Prostate gland (tissue), 2 donors: ENCODE measurements at regions not wholly inside any gene's neighbourhood (a gene's known extent, or its start where the extent isn't known, plus 50 kb on each side); places are given as distances from the start of the nearest gene placed in this dataset.

Source experiments
- DNase-seq: peaks from one replicate; pipeline ENCODE4 v3.0.0-alpha.2; 2019; ENCODE audit warnings: low spot score
- H3K27ac ChIP-seq, 2 donors: fragments of 200-600 bp; sonication (generic); 2 replicates each; pipeline ENCODE4 v1.5.1; 2017 to 2019
- H3K27me3 ChIP-seq: fragments of 200-600 bp; sonication (generic); replicated peaks from 2 replicates; pipeline ENCODE4 v1.5.1; 2019; ENCODE audit not compliant: insufficient read depth
- H3K36me3 ChIP-seq, 2 donors: fragments of 200-600 bp; sonication (generic); 1 replicate in 1 of 2; 2 replicates in 1 of 2; pipeline versions ENCODE4 v1.5.1 to v1.8.1; 2017 to 2019
- H3K4me1 ChIP-seq: fragments of 200-600 bp; sonication (generic); replicated peaks from 2 replicates; pipeline ENCODE4 v1.5.1; 2019
- H3K4me3 ChIP-seq, 2 donors: fragments of 200-600 bp; sonication (generic); 2 replicates each; pipeline ENCODE4 v1.5.1; 2017 to 2019
- H3K9me3 ChIP-seq: fragments of 200-600 bp; sonication (generic); 2 replicates; pipeline ENCODE4 v1.5.1; 2017
- CTCF ChIP-seq, 4 experiments: fragments of 200-600 bp in 2 of 4; fragments of 450-650 bp in 2 of 4; sonication (generic) in 2 of 4; IDR thresholded peaks; 1 replicate in 3 of 4; 2 replicates in 1 of 4; pipeline ENCODE4 v1.5.1; 2016 to 2019; ENCODE audit warnings: antibody characterized with exemption in 4 of 4, mild to moderate bottlenecking in 2 of 4, moderate library complexity in 2 of 4
- POLR2A ChIP-seq: fragments of 450-650 bp; IDR thresholded peaks from one replicate; pipeline ENCODE4 v1.6.1; 2016; ENCODE audit warnings: antibody characterized with exemption, mild to moderate bottlenecking
- POLR2AphosphoS5 ChIP-seq: sonication (generic); formaldehyde crosslinking; IDR thresholded peaks from one replicate; pipeline ENCODE4 v1.6.1; 2017; ENCODE audit warnings: antibody characterized with exemption
- WGBS: methylation state at CpG from one replicate; pipeline ENCODE4 v1.1.5; 2018; 5-methylcytosine and 5-hydroxymethylcytosine counted together
- intact Hi-C: fragments of 100-400 bp; cut with DNase I; formaldehyde crosslinking; loops from one replicate; pipeline ENCODE4 v1.14.2; 2022

- TF ChIP-seq POLR2AphosphoS5: no peak
- TF ChIP-seq POLR2A: no peak
- Histone ChIP-seq H3K4me1 (no peaks in the 10 kb centered on the region), H3K36me3 (no peaks in the 10 kb centered on the region), H3K9me3 (no peaks in the 10 kb centered on the region), H3K27ac (no peak overlapping the region), H3K27me3 (no peaks in the 10 kb centered on the region), H3K4me3 (no peak overlapping the region)
- 76% methylated on average over 10 of the region's 10 CpGs for WGBS
- intact Hi-C loops: loop anchor here (5.0 kb wide), 1 partner anchor 248 kb away; no protein-coding TSS in a partner anchor
- DNase-seq: no peak
These were observed 197.8 kb upstream of the TPM1 start for GRCh38 chr15:62844564-62845240.

- H3K27ac ChIP-seq: no peak overlapping the region
- H3K9me3 ChIP-seq: no peaks in the 10 kb centered on the region
- no peak for TF ChIP-seq POLR2AphosphoS5
- TF ChIP-seq CTCF (IDR thresholded peaks at IDR 0.05): no peak
- TF ChIP-seq POLR2A: no peak
- DNase-seq: no peak
- 72% methylated on average over 12 of the region's 12 CpGs for WGBS
- no peaks in the 10 kb centered on the region for H3K4me1 ChIP-seq
- no peaks in the 10 kb centered on the region for H3K36me3 ChIP-seq
- H3K4me3 ChIP-seq: no peak overlapping the region
- intact Hi-C loops: loop anchor here (5.0 kb wide), 1 partner anchor 247 kb away; no protein-coding TSS in a partner anchor
- no peaks in the 10 kb centered on the region for H3K27me3 ChIP-seq
These were observed 197.1 kb upstream of the TPM1 start for GRCh38 chr15:62845241-62846126.

- WGBS: 95% methylated on average over 10 of the region's 10 CpGs
- intact Hi-C loops: loop anchor here (5.0 kb wide), 1 partner anchor 246 kb away; no protein-coding TSS in a partner anchor
- no peaks in the 10 kb centered on the region for H3K27me3 ChIP-seq
- H3K4me3 ChIP-seq: no peak overlapping the region
- DNase-seq: no peak
- TF ChIP-seq CTCF (IDR thresholded peaks at IDR 0.05): no peak
- TF ChIP-seq POLR2AphosphoS5: no peak
- no peak for TF ChIP-seq POLR2A
- H3K9me3 ChIP-seq: no peaks in the 10 kb centered on the region
- no peak overlapping the region for H3K27ac ChIP-seq
- no peaks in the 10 kb centered on the region for H3K36me3 ChIP-seq
- H3K4me1 ChIP-seq: no peaks in the 10 kb centered on the region
These were observed 196.3 kb upstream of the TPM1 start for GRCh38 chr15:62846131-62846804.

GRCh38 chr15:62846805-62847495 lies 195.6 kb upstream of the TPM1 start:
- Histone ChIP-seq H3K9me3 (no peaks in the 10 kb centered on the region), H3K27ac (no peak overlapping the region), H3K4me1 (no peaks in the 10 kb centered on the region), H3K27me3 (no peaks in the 10 kb centered on the region), H3K36me3 (no peaks in the 10 kb centered on the region), H3K4me3 (no peak overlapping the region)
- TF ChIP-seq POLR2A (no peak), CTCF (IDR thresholded peaks at IDR 0.05) (no peak), POLR2AphosphoS5 (no peak)
- intact Hi-C loops: loop anchor here (5.0 kb wide), 1 partner anchor 245 kb away; no protein-coding TSS in a partner anchor
- no peak for DNase-seq
- WGBS: 96% methylated on average over 8 of the region's 8 CpGs
